ENCODE measurements at regions not wholly inside any gene's neighbourhood (a gene's known extent, or its start where the extent isn't known, plus 50 kb on each side); places are given as distances from the start of the nearest gene placed in this dataset.
"Not testable (repeated sequence)": the region's sequence is repeated elsewhere in the genome, so short reads cannot be mapped to it uniquely, and the experiment has no call there.

DNA sequence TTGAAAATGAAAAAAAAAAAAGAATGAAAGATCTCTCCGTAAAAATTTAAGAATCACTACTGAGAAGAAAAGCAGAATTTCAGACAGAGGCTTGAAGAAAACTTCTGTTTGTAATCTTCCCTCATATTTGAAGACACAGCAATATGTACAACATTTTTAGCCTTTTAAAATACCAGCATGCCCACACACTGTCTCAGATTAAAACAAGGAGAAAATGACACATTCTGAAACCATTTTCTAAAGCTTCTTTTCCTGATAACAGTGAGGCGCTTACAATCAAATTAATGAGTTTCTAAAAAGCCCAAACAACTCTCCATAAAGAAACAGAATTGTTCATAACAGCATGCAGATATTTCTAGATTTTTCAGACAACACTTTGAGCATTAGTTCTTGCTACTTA is 317.4 kb downstream of the BCL2L11 start:
- TF ChIP-seq, protein P1, sequence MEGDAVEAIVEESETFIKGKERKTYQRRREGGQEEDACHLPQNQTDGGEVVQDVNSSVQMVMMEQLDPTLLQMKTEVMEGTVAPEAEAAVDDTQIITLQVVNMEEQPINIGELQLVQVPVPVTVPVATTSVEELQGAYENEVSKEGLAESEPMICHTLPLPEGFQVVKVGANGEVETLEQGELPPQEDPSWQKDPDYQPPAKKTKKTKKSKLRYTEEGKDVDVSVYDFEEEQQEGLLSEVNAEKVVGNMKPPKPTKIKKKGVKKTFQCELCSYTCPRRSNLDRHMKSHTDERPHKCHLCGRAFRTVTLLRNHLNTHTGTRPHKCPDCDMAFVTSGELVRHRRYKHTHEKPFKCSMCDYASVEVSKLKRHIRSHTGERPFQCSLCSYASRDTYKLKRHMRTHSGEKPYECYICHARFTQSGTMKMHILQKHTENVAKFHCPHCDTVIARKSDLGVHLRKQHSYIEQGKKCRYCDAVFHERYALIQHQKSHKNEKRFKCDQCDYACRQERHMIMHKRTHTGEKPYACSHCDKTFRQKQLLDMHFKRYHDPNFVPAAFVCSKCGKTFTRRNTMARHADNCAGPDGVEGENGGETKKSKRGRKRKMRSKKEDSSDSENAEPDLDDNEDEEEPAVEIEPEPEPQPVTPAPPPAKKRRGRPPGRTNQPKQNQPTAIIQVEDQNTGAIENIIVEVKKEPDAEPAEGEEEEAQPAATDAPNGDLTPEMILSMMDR (IDR thresholded peaks at IDR 0.05), result not testable (repeated sequence)
- TF ChIP-seq EZH2 (IDR thresholded peaks at IDR 0.05; ENCODE audit: borderline replicate concordance, insufficient read depth, low read depth, low read length, poor library complexity, severe bottlenecking), result not testable (repeated sequence)
